Sigmoid colon (tissue), 4 donors: ENCODE measurements at regions not wholly inside any gene's neighbourhood (a gene's known extent, or its start where the extent isn't known, plus 50 kb on each side); places are given as distances from the start of the nearest gene placed in this dataset.

Experiments used
- POLR2A ChIP-seq, 2 donors: fragments of 450-650 bp; IDR thresholded peaks; one replicate each; pipeline ENCODE4 v1.6.1; 2016; ENCODE audit warnings: antibody characterized with exemption in 2 of 2, mild to moderate bottlenecking in 2 of 2, moderate library complexity in 2 of 2
- POLR2AphosphoS5 ChIP-seq, 4 donors: sonication (generic); formaldehyde crosslinking; IDR thresholded peaks; one replicate each; pipeline ENCODE4 v1.6.1; 2017; ENCODE audit warnings: antibody characterized with exemption in 4 of 4
- TF ChIP-seq, protein P1 (sequence below), 4 experiments: fragments of 450-650 bp in 3 of 4; fragments of 200-600 bp in 1 of 4; IDR thresholded peaks; one replicate each; pipeline ENCODE4 v1.5.1; 2016 to 2019; ENCODE audit warnings: antibody characterized with exemption in 4 of 4, mild to moderate bottlenecking in 3 of 4, moderate library complexity in 2 of 4

DNA sequence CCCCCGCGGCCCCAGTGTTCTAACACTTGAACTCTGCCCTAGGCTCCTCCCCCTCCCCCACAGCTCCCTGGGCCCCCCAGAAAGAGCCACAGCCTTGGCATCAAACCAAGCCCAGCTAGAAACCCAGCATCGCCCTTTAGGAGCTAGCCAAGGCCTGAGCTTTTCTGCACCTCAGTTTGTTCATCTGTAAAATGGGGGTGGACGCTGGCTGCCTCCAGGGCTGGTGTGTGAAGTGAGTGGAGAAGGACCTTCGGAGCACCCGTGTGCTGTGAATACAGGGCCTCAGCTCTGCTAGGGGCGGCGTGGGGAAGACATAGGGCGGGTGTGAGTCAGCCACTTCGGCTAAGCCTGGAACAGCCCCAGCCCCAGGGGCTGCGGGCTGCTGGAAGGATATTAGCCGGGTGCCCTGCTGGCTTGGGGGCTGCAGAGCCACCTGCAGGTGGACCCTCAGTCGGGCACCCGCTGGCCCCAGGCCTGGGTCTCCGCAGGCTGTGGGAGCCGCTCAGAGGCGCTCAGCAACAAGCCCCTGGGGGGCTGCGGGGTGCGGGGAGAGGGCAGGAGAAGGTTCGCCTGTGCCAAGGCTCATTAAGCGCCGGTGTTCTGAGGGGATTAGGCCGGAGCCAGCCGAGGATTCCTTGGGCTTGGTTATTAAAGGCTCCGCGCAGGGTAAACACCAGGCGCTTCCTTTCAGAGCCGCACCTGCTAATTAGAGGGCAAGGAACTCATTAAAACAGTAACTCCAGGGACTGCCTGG is 217.0 kb upstream of the CIBAR2 start:
- TF ChIP-seq, protein P1, sequence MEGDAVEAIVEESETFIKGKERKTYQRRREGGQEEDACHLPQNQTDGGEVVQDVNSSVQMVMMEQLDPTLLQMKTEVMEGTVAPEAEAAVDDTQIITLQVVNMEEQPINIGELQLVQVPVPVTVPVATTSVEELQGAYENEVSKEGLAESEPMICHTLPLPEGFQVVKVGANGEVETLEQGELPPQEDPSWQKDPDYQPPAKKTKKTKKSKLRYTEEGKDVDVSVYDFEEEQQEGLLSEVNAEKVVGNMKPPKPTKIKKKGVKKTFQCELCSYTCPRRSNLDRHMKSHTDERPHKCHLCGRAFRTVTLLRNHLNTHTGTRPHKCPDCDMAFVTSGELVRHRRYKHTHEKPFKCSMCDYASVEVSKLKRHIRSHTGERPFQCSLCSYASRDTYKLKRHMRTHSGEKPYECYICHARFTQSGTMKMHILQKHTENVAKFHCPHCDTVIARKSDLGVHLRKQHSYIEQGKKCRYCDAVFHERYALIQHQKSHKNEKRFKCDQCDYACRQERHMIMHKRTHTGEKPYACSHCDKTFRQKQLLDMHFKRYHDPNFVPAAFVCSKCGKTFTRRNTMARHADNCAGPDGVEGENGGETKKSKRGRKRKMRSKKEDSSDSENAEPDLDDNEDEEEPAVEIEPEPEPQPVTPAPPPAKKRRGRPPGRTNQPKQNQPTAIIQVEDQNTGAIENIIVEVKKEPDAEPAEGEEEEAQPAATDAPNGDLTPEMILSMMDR (IDR thresholded peaks at IDR 0.05) = no peak
- TF ChIP-seq POLR2A (IDR thresholded peaks at IDR 0.05) = no peak
- TF ChIP-seq POLR2AphosphoS5 (IDR thresholded peaks at IDR 0.05) = no peak
